ENCODE measurements at regions not wholly inside any gene's neighbourhood (a gene's known extent, or its start where the extent isn't known, plus 50 kb on each side); places are given as distances from the start of the nearest gene placed in this dataset.

GRCh38 chr15:94930441-94930840, 699.1 kb downstream of the MCTP2 start:
- no peaks in the 10 kb centered on the region for H3K9me3 ChIP-seq
- H4K20me1 ChIP-seq (ENCODE audit: insufficient read depth) = no peaks in the 10 kb centered on the region
- no peaks in the 10 kb centered on the region for H3K79me2 ChIP-seq (ENCODE audit: insufficient read depth)
- WGBS (ENCODE audit: low lambda C conversion rate) = 0% methylated on average over 4 of the region's 4 CpGs
- H3K4me3 ChIP-seq (ENCODE audit: low read depth in 2 of 2, low read length in 1 of 2) = no peak overlapping the region
- no peaks in the 10 kb centered on the region for H3K4me1 ChIP-seq (ENCODE audit: control insufficient read depth in 1 of 2, insufficient read depth in 2 of 2, low read depth in 1 of 2, low read length in 1 of 2)
- no peak overlapping the region for H3K27ac ChIP-seq (ENCODE audit: low read depth in 2 of 2, low read length in 1 of 2)
- H3K4me2 ChIP-seq = no peak overlapping the region
- TF ChIP-seq RAD21 (IDR thresholded peaks at IDR 0.05; ENCODE audit: low read length) (no peak), REST (IDR thresholded peaks at IDR 0.05; ENCODE audit: low read depth, low read length) (no peak), EZH2phosphoT487 (IDR thresholded peaks at IDR 0.05; ENCODE audit: borderline replicate concordance, low read depth) (no peak), ZBTB33 (IDR thresholded peaks at IDR 0.05; ENCODE audit: borderline replicate concordance, low read depth) (no peak), FOXJ3 (CRISPR knock-in tag; IDR thresholded peaks at IDR 0.05) (no peak), MXI1 (IDR thresholded peaks at IDR 0.05; ENCODE audit: low read depth, low read length) (no peak), USF2 (IDR thresholded peaks at IDR 0.05; ENCODE audit: borderline replicate concordance, low read depth, low read length) (no peak), TEAD4 (IDR thresholded peaks at IDR 0.05; ENCODE audit: borderline replicate concordance, insufficient read depth) (no peak)
- no peaks in the 10 kb centered on the region for H3F3A ChIP-seq (replicated peaks; ENCODE audit: insufficient read depth)
- ChIA-PET CTCF (no interaction called here), POLR2A (no interaction called here)
- H3K9ac ChIP-seq = no peak overlapping the region
- no peak overlapping the region for H2AFZ ChIP-seq (ENCODE audit: low read depth)
- no peak for DNase-seq
- no peaks in the 10 kb centered on the region for H3K36me3 ChIP-seq (replicated peaks in 1 of 2; ENCODE audit: control insufficient read depth in 1 of 2, insufficient read depth in 2 of 2, low read length in 1 of 2)
- H3K9me2 ChIP-seq = no peaks in the 10 kb centered on the region
- H3K27me3 ChIP-seq (ENCODE audit: insufficient read depth) = no peaks in the 10 kb centered on the region

GRCh38 chr15:94930960-94931359, 699.6 kb downstream of the MCTP2 start:
- WGBS (ENCODE audit: low lambda C conversion rate) = 26% methylated on average over 4 of the region's 4 CpGs
- Histone ChIP-seq H3K36me3 (replicated peaks in 1 of 2; ENCODE audit: control insufficient read depth in 1 of 2, insufficient read depth in 2 of 2, low read length in 1 of 2) (no peaks in the 10 kb centered on the region), H3K4me3 (ENCODE audit: low read depth in 2 of 2, low read length in 1 of 2) (no peak overlapping the region), H3K9me2 (no peaks in the 10 kb centered on the region), H3F3A (replicated peaks; ENCODE audit: insufficient read depth) (no peaks in the 10 kb centered on the region), H3K79me2 (ENCODE audit: insufficient read depth) (no peaks in the 10 kb centered on the region), H2AFZ (ENCODE audit: low read depth) (no peak overlapping the region), H3K4me1 (ENCODE audit: control insufficient read depth in 1 of 2, insufficient read depth in 2 of 2, low read depth in 1 of 2, low read length in 1 of 2) (no peaks in the 10 kb centered on the region), H3K4me2 (no peak overlapping the region), H4K20me1 (ENCODE audit: insufficient read depth) (no peaks in the 10 kb centered on the region), H3K27me3 (ENCODE audit: insufficient read depth) (no peaks in the 10 kb centered on the region), H3K9me3 (no peaks in the 10 kb centered on the region), H3K27ac (ENCODE audit: low read depth in 2 of 2, low read length in 1 of 2) (no peak overlapping the region), H3K9ac (no peak overlapping the region)
- ChIA-PET CTCF (no interaction called here), POLR2A (no interaction called here)
- no peak for DNase-seq
- no peak for TF ChIP-seq PBX3 (IDR thresholded peaks at IDR 0.05)
- TF ChIP-seq SMC3 (IDR thresholded peaks at IDR 0.05; ENCODE audit: low read depth, low read length) = no peak
- TF ChIP-seq EZH2phosphoT487 (IDR thresholded peaks at IDR 0.05; ENCODE audit: borderline replicate concordance, low read depth) = no peak
- TF ChIP-seq ZBTB33 (IDR thresholded peaks at IDR 0.05; ENCODE audit: borderline replicate concordance, low read depth) = no peak
- TF ChIP-seq RCOR1 (IDR thresholded peaks at IDR 0.05; ENCODE audit: low read length) = no peak
- no peak for TF ChIP-seq MEF2A (IDR thresholded peaks at IDR 0.05; ENCODE audit: borderline replicate concordance, low read depth)
- TF ChIP-seq REST (IDR thresholded peaks at IDR 0.05; ENCODE audit: low read depth, low read length) = no peak
- TF ChIP-seq TCF12 (IDR thresholded peaks at IDR 0.05) = no peak
